Tibial nerve (tissue), 4 donors: ENCODE measurements at regions not wholly inside any gene's neighbourhood (a gene's known extent, or its start where the extent isn't known, plus 50 kb on each side); places are given as distances from the start of the nearest gene placed in this dataset.

ENCODE experiments used
- EP300 ChIP-seq, 2 donors: sonication (generic); formaldehyde crosslinking; IDR thresholded peaks; one replicate each; pipeline ENCODE4 v1.6.1; 2017; ENCODE audit warnings: antibody characterized with exemption in 2 of 2, mild to moderate bottlenecking in 1 of 2
- POLR2A ChIP-seq, 2 donors: fragments of 450-650 bp; IDR thresholded peaks; one replicate each; pipeline ENCODE4 v1.6.1; 2017; ENCODE audit warnings: antibody characterized with exemption in 2 of 2, mild to moderate bottlenecking in 2 of 2, moderate library complexity in 2 of 2
- TF ChIP-seq, protein P1 (sequence below), 5 experiments: fragments of 200-600 bp in 3 of 5; fragments of 450-650 bp in 2 of 5; sonication (generic) in 3 of 5; IDR thresholded peaks; one replicate each; pipeline ENCODE4 v1.5.1; 2016 to 2019; ENCODE audit warnings: antibody characterized with exemption in 5 of 5, mild to moderate bottlenecking in 3 of 5, moderate library complexity in 2 of 5

GRCh38 chr20:5393218-5393870, 76.6 kb upstream of the PROKR2 start:
- TF ChIP-seq, protein P1, sequence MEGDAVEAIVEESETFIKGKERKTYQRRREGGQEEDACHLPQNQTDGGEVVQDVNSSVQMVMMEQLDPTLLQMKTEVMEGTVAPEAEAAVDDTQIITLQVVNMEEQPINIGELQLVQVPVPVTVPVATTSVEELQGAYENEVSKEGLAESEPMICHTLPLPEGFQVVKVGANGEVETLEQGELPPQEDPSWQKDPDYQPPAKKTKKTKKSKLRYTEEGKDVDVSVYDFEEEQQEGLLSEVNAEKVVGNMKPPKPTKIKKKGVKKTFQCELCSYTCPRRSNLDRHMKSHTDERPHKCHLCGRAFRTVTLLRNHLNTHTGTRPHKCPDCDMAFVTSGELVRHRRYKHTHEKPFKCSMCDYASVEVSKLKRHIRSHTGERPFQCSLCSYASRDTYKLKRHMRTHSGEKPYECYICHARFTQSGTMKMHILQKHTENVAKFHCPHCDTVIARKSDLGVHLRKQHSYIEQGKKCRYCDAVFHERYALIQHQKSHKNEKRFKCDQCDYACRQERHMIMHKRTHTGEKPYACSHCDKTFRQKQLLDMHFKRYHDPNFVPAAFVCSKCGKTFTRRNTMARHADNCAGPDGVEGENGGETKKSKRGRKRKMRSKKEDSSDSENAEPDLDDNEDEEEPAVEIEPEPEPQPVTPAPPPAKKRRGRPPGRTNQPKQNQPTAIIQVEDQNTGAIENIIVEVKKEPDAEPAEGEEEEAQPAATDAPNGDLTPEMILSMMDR (IDR thresholded peaks at IDR 0.05), result no peak
- TF ChIP-seq POLR2A (IDR thresholded peaks at IDR 0.05) (no peak), EP300 (IDR thresholded peaks at IDR 0.05) (no peak)
